Activated naive CD8-positive, alpha-beta T cell (primary cell): ENCODE measurements at regions not wholly inside any gene's neighbourhood (a gene's known extent, or its start where the extent isn't known, plus 50 kb on each side); places are given as distances from the start of the nearest gene placed in this dataset.

ENCODE experiments used
- H3K27ac Mint-ChIP-seq: one replicate; pipeline ENCODE4 v1.8.0; 2021; ENCODE audit warnings: mixed read lengths
- H3K27me3 Mint-ChIP-seq: one replicate; pipeline ENCODE4 v1.8.0; 2021; ENCODE audit warnings: mixed read lengths
- H3K36me3 Mint-ChIP-seq: one replicate; pipeline ENCODE4 v1.8.0; 2021; ENCODE audit warnings: mixed read lengths
- H3K4me1 Mint-ChIP-seq: one replicate; pipeline ENCODE4 v1.8.0; 2021; ENCODE audit warnings: low read depth, mixed read lengths
- H3K4me3 Mint-ChIP-seq: one replicate; pipeline ENCODE4 v1.8.0; 2021; ENCODE audit warnings: mild to moderate bottlenecking, mixed read lengths
- H3K9me3 Mint-ChIP-seq: one replicate; pipeline ENCODE4 v1.8.0; 2021; ENCODE audit warnings: low read depth, mixed read lengths

DNA sequence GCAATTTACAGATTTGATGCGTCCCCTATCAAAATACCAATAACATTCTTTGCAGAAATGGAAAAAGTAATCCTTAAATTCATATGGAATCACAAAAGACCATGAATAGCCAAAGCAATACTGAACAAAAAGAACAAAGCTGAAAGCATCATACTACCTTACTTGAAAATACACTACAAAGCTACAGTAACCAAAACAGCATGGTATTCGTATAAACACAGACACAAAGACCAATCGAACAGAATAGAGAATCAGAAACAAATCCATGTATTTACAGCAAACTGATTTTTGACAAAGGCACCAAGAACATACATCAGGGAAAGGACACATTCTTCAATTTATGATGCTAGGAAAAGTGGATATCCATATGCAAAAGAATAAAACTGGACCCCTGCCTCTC, 206.5 kb upstream of the PDE10A start:
- H3K27me3 Mint-ChIP-seq, result peaks cover 7% of the 10 kb centered on the region

DNA sequence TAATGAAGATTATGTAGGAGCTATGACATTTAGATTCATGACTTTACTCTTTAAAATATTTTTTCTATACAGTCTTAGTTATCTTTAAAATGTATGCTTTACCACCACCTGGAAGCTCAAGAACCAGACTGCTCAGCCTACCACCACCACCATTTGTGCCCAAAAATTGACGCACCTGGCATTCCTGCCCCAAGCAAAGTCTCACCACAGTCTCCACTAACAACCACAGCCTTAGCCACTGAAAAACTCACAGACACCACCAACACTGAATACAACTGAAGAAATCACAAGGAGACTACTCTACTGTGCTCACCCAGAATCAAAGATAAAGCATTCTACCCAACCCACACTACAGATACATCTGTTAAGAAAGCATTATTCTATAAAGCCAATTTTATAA, 201.9 kb upstream of the PDE10A start:
- peaks cover 3% of the 10 kb centered on the region for H3K36me3 Mint-ChIP-seq
- H3K4me3 Mint-ChIP-seq, result no peak overlapping the region
- H3K27ac Mint-ChIP-seq, result no peak overlapping the region
- H3K4me1 Mint-ChIP-seq, result no peaks in the 10 kb centered on the region
- H3K9me3 Mint-ChIP-seq, result peaks cover 18% of the 10 kb centered on the region
- peaks cover 19% of the 10 kb centered on the region for H3K27me3 Mint-ChIP-seq

More for the DNA sequence above, 206.5 kb upstream of the PDE10A start:
- Mint-ChIP-seq H3K4me3 (no peak overlapping the region), H3K9me3 (peaks cover 25% of the 10 kb centered on the region), H3K4me1 (no peaks in the 10 kb centered on the region), H3K27ac (no peak overlapping the region), H3K36me3 (peaks cover 3% of the 10 kb centered on the region)

DNA sequence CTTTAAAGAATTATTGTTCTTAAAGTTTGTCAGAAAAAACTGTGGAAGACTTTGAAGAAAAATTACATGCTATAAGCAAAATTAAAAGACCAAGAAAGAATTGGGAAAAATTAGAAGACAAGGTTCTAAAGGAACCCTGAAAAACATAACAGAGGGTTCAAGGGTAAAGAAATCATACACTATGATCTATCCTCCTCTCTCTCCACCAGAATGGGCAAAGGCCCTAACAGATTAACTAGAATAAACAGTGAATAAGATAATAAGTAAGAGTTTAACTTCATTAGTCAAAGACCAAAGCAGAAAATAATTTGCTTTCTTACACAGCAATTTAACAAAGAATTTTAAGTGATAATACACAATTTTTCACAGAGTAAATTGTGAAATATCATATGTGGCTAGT, 201.2 kb upstream of the PDE10A start:
- no peak overlapping the region for H3K4me3 Mint-ChIP-seq
- H3K36me3 Mint-ChIP-seq, result peaks cover 3% of the 10 kb centered on the region
- no peaks in the 10 kb centered on the region for H3K4me1 Mint-ChIP-seq
- H3K27me3 Mint-ChIP-seq, result peaks cover 20% of the 10 kb centered on the region
- H3K27ac Mint-ChIP-seq, result no peak overlapping the region
- H3K9me3 Mint-ChIP-seq, result peaks cover 11% of the 10 kb centered on the region

DNA sequence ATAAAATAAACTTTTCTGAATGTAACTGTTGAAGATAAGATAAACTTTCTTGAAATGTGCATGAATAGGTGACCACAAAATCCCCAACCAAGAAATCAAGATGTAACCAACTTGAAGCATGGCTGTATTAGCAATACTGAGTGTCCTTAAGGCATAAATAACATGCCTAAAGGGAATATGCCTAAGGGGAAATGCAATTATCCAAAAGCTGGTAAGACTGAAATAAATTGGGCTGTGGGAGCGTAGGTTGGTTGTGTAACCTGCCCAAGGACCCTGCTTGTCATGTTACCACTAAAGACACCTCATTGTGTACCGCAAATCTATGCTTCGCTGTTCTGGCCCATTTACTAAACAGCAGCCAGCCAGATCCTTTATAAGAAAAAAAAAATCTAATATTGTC, 200.8 kb upstream of the PDE10A start:
- H3K27ac Mint-ChIP-seq, result no peak overlapping the region
- peaks cover 3% of the 10 kb centered on the region for H3K36me3 Mint-ChIP-seq
- peaks cover 25% of the 10 kb centered on the region for H3K27me3 Mint-ChIP-seq
- H3K4me1 Mint-ChIP-seq, result no peaks in the 10 kb centered on the region
- H3K9me3 Mint-ChIP-seq, result peaks cover 11% of the 10 kb centered on the region
- H3K4me3 Mint-ChIP-seq, result no peak overlapping the region

DNA sequence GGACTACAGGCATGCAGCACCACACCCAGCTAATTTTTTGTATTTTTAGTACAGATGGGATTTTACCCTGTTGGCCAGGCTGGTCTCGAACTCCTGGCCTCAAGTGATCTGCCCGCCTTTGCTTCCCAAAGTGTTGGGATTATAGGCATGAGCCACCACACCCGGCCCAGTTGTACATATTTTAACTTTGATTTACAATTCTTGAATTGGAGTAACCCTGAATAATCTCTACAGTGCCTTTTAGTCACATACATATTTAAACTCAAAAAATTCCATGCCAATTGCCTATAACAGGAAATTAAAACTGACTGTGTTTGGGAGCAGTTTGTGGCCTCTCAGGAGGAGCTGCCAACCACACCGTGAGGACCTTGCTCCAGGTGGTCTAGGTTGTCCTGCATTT, 199.8 kb upstream of the PDE10A start:
- Mint-ChIP-seq H3K9me3 (peaks cover 11% of the 10 kb centered on the region), H3K27ac (no peak overlapping the region), H3K36me3 (peaks cover 3% of the 10 kb centered on the region), H3K27me3 (peaks cover 27% of the 10 kb centered on the region), H3K4me1 (no peaks in the 10 kb centered on the region), H3K4me3 (no peak overlapping the region)

DNA sequence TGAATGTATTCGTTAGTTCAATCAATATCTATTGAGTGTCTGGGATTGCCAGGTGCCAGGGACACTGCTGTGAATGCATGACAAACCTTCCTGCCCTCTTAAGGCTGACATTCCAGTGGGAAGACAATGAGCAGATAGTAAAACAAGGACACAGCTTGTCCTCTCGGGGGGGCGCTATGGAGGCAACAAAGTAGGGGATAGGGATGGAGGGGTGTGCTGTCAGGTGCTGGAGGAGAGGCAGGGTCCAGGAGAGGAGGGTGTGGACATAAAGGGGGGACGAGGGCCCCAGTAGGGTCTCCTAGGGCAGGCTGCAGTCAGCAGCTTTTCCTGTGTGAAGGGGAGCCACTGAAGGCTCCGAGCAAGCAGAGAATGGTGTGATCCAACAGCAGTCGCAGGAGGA, 198.2 kb upstream of the PDE10A start:
- Mint-ChIP-seq H3K4me3 (no peak overlapping the region), H3K36me3 (no peaks in the 10 kb centered on the region), H3K27me3 (peaks cover 35% of the 10 kb centered on the region), H3K9me3 (peaks cover 4% of the 10 kb centered on the region), H3K27ac (no peak overlapping the region), H3K4me1 (no peaks in the 10 kb centered on the region)

DNA sequence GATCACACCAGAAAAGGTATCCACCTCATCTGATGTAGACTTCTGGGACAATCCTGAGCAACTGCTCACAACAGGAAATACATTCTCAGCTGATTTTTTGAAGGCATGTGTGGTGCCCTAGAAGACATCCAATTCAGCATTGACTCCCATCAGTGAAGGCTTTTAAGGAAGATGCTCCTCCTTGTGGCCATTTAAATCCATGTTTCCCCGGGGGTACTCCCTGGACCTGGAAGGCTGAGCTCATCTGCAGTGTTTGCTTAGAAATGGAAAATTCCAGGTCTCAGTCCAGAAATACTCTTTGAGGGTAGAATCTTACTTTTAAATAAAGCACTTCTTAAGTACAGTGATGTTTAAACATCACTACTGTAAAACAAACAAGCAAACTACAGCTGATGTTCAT, 195.5 kb upstream of the PDE10A start:
- Mint-ChIP-seq H3K9me3 (no peaks in the 10 kb centered on the region), H3K27ac (no peak overlapping the region), H3K27me3 (peaks cover 40% of the 10 kb centered on the region), H3K4me3 (no peak overlapping the region), H3K4me1 (no peaks in the 10 kb centered on the region), H3K36me3 (no peaks in the 10 kb centered on the region)

DNA sequence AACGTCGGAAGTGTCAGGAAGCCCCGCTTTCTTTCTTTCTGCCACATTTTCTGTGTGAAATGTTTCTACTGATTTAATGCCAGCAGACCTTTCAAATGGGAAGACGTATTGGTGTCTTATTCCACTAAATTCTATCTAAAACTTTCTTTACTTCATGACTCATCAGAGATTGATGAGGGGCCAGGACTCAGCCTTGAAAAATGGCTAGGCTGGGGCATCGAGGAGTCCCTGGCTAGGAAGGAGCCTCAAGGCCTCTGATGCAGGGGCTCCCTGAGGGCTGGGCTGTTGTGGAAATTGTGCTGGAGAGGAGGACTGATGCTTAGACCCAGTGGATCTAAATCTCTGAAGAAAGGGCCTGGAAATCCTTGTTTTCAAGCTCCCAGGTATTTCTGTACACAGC, 192.8 kb upstream of the PDE10A start:
- Mint-ChIP-seq H3K27ac (no peak overlapping the region), H3K36me3 (no peaks in the 10 kb centered on the region), H3K9me3 (no peaks in the 10 kb centered on the region), H3K4me3 (no peak overlapping the region), H3K27me3 (peaks cover 41% of the 10 kb centered on the region), H3K4me1 (no peaks in the 10 kb centered on the region)

DNA sequence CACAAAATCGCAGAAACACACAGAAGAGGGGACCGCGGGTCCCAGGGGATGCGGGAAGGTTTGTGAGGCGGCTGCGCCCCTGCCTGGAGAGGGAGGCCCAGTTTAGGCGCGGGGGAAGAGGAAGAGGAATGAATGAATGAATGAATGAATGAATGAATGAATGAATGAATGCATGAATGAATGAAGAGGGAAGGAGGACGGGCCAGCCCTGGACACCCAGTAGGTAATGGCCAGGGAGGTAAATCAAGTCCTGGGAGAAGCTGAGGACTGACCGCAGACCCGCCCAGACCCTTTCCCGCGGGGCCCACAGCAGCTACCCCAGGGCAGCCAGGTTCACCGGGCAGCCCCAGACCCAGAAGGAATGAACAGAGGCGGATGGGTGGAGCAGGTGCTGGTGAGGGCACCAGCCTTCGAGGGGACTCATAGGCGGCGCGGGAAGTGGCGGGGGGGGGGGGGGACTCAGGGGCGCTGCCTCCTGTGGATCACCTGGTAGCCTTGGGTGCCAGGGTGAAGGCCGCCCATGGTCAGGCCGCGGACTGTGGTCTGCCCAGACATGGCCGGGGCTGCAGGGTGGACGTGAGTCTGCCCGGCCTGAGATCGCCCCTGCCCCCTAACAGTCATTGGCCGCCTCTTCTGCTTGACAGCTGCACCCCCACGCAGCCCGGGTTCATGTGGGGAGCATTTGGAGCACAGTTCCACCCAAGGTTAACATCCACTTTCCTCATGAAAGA, 192.0 kb upstream of the PDE10A start:
- Mint-ChIP-seq H3K27ac (no peak overlapping the region), H3K36me3 (no peaks in the 10 kb centered on the region), H3K9me3 (no peaks in the 10 kb centered on the region), H3K4me3 (no peak overlapping the region), H3K27me3 (peaks cover 41% of the 10 kb centered on the region), H3K4me1 (peaks cover 4% of the 10 kb centered on the region)

DNA sequence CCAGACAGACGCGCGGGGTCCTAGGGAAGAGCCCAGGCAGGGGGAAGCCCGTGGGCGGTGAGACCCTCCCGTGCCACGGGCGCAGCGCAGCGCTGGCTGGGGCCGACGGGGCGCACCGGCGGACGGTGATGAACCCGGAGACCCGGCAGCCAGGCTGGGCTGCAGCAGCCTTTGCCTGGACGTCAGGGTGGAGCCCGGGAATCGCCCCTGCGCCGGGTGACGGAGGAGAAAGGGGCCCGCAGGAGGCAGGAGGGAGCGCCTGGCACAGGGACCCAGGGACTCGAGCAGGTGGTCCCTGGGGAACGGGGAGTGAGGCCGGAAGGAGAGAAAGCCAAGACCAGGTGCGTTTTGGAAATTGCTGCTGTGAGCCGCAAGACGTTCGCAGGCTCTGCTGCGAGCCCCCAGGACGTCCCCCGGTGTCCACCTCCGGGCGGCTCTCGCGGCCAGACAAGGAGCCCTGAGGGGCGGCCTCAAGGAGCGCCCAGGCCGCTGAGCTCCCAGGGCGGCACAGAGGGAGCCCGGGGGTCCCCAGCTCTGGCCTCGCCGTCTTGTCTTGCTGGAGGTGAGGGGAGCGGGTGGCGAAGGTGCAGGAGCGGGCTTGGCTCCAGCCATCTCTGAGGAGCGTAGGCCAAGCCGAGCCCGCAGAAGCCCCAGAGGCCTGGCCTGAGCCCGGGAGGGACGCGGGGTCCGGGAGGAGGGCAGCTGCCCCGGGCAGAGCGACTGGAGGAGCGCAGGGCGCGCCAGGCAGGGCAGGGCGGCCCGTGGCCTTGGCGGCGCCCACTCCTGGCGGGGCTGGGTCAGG, 191.2 kb upstream of the PDE10A start:
- no peak overlapping the region for H3K27ac Mint-ChIP-seq
- peaks cover 11% of the 10 kb centered on the region for H3K4me1 Mint-ChIP-seq
- H3K9me3 Mint-ChIP-seq, result no peaks in the 10 kb centered on the region
- H3K4me3 Mint-ChIP-seq, result no peak overlapping the region
- peaks cover 45% of the 10 kb centered on the region for H3K27me3 Mint-ChIP-seq
- H3K36me3 Mint-ChIP-seq, result no peaks in the 10 kb centered on the region

DNA sequence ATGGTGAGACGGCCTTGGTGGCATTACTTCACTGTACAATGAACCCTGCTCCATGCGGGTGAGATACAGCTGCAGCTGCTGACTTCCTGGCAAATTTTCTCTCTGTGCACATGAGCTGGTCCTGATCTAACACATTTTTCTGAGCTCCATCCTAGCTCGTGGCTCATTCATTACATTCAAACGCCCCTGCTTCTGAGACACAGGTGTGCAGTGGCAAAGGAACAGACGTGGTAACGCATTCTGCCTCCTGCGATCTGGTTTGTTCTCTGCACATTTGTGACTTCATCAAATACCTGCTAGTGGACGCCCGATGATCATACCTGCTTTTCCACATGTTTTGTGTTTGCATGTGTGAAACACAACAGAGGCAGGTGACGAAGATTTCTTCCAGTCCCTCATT, 189.6 kb upstream of the PDE10A start:
- no peak overlapping the region for H3K4me3 Mint-ChIP-seq
- H3K36me3 Mint-ChIP-seq, result no peaks in the 10 kb centered on the region
- H3K4me1 Mint-ChIP-seq, result peaks cover 13% of the 10 kb centered on the region
- peaks cover 42% of the 10 kb centered on the region for H3K27me3 Mint-ChIP-seq
- no peak overlapping the region for H3K27ac Mint-ChIP-seq
- no peaks in the 10 kb centered on the region for H3K9me3 Mint-ChIP-seq

DNA sequence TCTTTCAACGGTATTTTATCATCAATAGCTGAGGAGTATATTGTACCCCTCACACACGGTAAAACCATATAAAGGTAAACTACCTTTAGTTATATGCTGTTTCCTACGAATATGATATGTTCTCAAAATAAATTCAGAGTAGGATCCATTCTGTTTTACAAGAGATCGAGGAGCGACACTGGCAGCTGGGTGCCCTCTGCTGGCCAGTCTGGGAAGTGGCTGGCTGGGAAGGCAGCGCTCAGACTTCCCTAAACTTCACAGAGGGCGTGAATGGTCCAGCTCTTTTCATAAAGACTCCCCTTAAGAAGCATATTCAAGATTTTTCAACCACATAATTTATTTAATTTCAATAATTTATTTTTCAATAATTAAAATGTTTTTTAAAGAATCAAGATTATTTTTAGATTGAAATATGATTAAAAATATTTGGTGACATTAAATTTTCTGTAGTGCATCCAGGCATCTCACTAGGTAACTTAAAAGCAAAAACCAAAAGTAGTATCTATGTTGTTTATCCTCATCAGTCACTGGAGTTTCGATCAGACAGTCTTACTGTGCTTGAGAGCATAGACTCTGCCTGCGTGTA, 187.5 kb upstream of the PDE10A start:
- peaks cover 33% of the 10 kb centered on the region for H3K27me3 Mint-ChIP-seq
- no peaks in the 10 kb centered on the region for H3K36me3 Mint-ChIP-seq
- H3K9me3 Mint-ChIP-seq, result no peaks in the 10 kb centered on the region
- H3K4me3 Mint-ChIP-seq, result peak overlapping the region; percentile 30
- no peak overlapping the region for H3K27ac Mint-ChIP-seq
- H3K4me1 Mint-ChIP-seq, result peaks cover 14% of the 10 kb centered on the region

DNA sequence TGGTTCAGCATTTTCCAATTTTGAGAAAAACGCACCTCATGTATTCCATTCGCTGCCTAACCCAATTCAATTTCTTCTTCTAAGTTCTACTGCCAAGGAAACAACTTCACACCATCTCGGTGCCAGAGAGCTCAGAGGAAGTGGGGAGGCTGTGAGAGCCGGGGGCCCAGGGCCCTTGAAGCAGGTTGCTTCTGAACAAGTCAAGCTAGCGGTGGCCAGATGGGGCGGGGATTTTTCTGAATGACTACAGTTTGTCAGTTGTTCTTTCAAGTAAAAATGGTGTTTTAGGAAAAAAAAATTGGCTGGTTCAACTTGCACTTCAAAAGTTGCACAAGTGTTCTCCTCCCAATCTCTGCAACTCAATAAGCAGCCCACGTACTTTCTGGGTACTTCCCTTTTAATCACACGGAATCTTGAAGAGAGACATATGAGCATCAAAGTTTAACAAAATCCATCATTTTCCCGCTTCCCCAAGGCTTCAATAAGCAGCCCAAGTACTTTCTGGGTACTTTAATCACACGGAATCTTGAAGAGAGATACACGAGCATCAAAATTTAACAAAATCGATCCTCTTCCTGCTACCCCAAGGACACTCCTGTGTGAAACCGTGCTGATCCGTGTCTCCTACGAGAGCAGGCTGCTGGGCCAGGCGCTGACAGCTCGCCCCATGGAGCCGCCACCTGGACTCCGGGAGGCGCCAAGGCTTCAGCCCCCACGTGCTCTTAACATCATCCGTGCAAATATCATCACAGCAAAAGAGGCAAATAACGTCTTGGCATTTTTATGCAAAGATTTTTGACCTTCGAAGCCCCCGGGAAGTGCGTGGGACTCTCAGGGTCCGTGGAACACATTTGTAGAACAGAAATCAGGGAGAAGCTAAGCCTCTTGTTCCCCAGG, 186.7 kb upstream of the PDE10A start:
- H3K4me1 Mint-ChIP-seq, result peaks cover 14% of the 10 kb centered on the region
- H3K9me3 Mint-ChIP-seq, result no peaks in the 10 kb centered on the region
- H3K36me3 Mint-ChIP-seq, result no peaks in the 10 kb centered on the region
- peak overlapping the region; percentile 30 for H3K4me3 Mint-ChIP-seq
- H3K27me3 Mint-ChIP-seq, result peaks cover 39% of the 10 kb centered on the region
- H3K27ac Mint-ChIP-seq, result no peak overlapping the region

DNA sequence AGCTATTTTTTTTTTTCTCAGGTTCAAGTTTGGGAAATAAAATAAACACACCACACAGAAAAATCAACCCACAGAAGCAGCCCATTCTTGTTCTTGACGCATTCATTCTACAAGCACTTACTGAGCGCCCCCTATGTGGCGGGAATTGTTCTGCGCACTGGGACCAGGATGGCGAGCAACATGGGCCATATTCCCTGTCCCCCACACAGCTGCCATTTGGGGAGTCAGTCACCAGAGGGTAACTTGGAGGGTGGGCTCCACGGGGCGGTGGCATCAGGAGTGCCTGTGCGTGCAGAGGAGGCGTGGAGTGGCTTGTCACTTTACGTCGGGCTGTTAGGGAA, 185.0 kb upstream of the PDE10A start:
- Mint-ChIP-seq H3K4me1 (peaks cover 14% of the 10 kb centered on the region), H3K27me3 (peaks cover 36% of the 10 kb centered on the region), H3K9me3 (no peaks in the 10 kb centered on the region), H3K36me3 (no peaks in the 10 kb centered on the region), H3K4me3 (no peak overlapping the region), H3K27ac (no peak overlapping the region)
